HEK293 (cell line): ENCODE measurements at regions not wholly inside any gene's neighbourhood (a gene's known extent, or its start where the extent isn't known, plus 50 kb on each side); places are given as distances from the start of the nearest gene placed in this dataset.

Experiments used
- CTCF ChIA-PET: fragments of 350-600 bp; formaldehyde crosslinking; extraction: SDS; loops from one replicate; lab custom pipeline; 2021; ENCODE audit warnings: antibody characterized with exemption; lab: Yijun Ruan, JAX
- POLR2A ChIA-PET: fragments of 300-600 bp; formaldehyde crosslinking; extraction: SDS; loops from one replicate; lab custom pipeline; 2020; ENCODE audit warnings: antibody characterized with exemption, inconsistent platforms; lab: Yijun Ruan, JAX
- H3K27ac ChIP-seq: fragments of 200-500 bp; sonication (Bioruptor generic); 2 replicates; pipeline ENCODE4 v1.5.1; 2014; ENCODE audit warnings: low read depth, low read length, control low read depth, inconsistent platforms; ENCODE audit errors: extremely low read depth
- H3K36me3 ChIP-seq, 2 experiments: fragments of 200-500 bp in 1 of 2; sonication (Bioruptor generic) in 1 of 2; 1 replicate in 1 of 2; 2 replicates in 1 of 2; pipeline ENCODE4 v1.5.1; 2014 to 2017; ENCODE audit warnings: inconsistent platforms in 2 of 2, low read length in 2 of 2; ENCODE audit not compliant: control insufficient read depth in 2 of 2, insufficient read depth in 1 of 2
- H3K4me1 ChIP-seq: fragments of 200-500 bp; sonication (Bioruptor generic); 2 replicates; pipeline ENCODE4 v1.5.1; 2014; ENCODE audit warnings: mild to moderate bottlenecking, low read length, inconsistent platforms; ENCODE audit not compliant: control insufficient read depth, insufficient read depth
- H3K4me3 ChIP-seq: 2 replicates; pipeline ENCODE4 v1.5.1; 2011; ENCODE audit warnings: low read depth, mild to moderate bottlenecking, control low read depth, low read length, moderate library complexity
- H3K9me3 ChIP-seq: fragments of 200-500 bp; sonication (Bioruptor generic); 2 replicates; pipeline ENCODE4 v1.5.1; 2014; ENCODE audit warnings: low read depth, low read length, inconsistent platforms; ENCODE audit not compliant: control insufficient read depth, insufficient read depth
- GLI4 ChIP-seq: fragments of 450-650 bp; formaldehyde crosslinking; IDR thresholded peaks from 2 replicates; pipeline ENCODE4 v1.5.1; 2016; ENCODE audit warnings: missing biosample characterization, missing genetic modification characterization
- MZF1 ChIP-seq: fragments of 450-650 bp; formaldehyde crosslinking; IDR thresholded peaks from 2 replicates; pipeline ENCODE4 v1.5.1; 2017; ENCODE audit warnings: missing biosample characterization, missing genetic modification characterization, borderline replicate concordance
- OVOL3 ChIP-seq: fragments of 450-650 bp; formaldehyde crosslinking; IDR thresholded peaks from 2 replicates; pipeline ENCODE4 v1.5.1; 2016; ENCODE audit warnings: missing biosample characterization, missing genetic modification characterization
- SETDB1 ChIP-seq: IDR thresholded peaks from one replicate; pipeline ENCODE4 v1.6.1; 2017; ENCODE audit warnings: mild to moderate bottlenecking, low read length, moderate library complexity, mixed read lengths; ENCODE audit not compliant: insufficient read length
- TRIM28 ChIP-seq: IDR thresholded peaks from 2 replicates; pipeline ENCODE4 v1.6.1; 2011; ENCODE audit warnings: low read length, control low read depth, borderline replicate concordance
- ZBTB17 ChIP-seq: fragments of 450-650 bp; formaldehyde crosslinking; IDR thresholded peaks from 2 replicates; pipeline ENCODE4 v1.5.1; 2016; ENCODE audit warnings: missing biosample characterization, missing genetic modification characterization
- ZNF157 ChIP-seq: fragments of 450-650 bp; formaldehyde crosslinking; IDR thresholded peaks from 2 replicates; pipeline ENCODE4 v1.5.1; 2016; ENCODE audit warnings: missing biosample characterization, missing genetic modification characterization
- ZNF174 ChIP-seq: fragments of 450-650 bp; formaldehyde crosslinking; IDR thresholded peaks from 2 replicates; pipeline ENCODE4 v1.5.0; 2017; ENCODE audit warnings: missing biosample characterization, mild to moderate bottlenecking, missing genetic modification characterization
- ZNF266 ChIP-seq: fragments of 450-650 bp; formaldehyde crosslinking; IDR thresholded peaks from 2 replicates; pipeline ENCODE4 v1.5.1; 2016; ENCODE audit warnings: missing biosample characterization, missing genetic modification characterization, low read depth
- ZNF302 ChIP-seq: fragments of 450-650 bp; formaldehyde crosslinking; IDR thresholded peaks from 2 replicates; pipeline ENCODE4 v1.5.1; 2016; ENCODE audit warnings: missing biosample characterization, missing genetic modification characterization, low read depth
- TF ChIP-seq, protein P1 (sequence below): fragments of 450-650 bp; formaldehyde crosslinking; IDR thresholded peaks from 2 replicates; pipeline ENCODE4 v1.5.0; 2017; ENCODE audit warnings: missing biosample characterization, missing genetic modification characterization, borderline replicate concordance
- TF ChIP-seq, protein P2 (sequence below): fragments of 450-650 bp; formaldehyde crosslinking; IDR thresholded peaks from 2 replicates; pipeline ENCODE4 v1.5.1; 2016; ENCODE audit warnings: missing biosample characterization, missing genetic modification characterization
- TF ChIP-seq, protein P3 (sequence below): fragments of 450-650 bp; formaldehyde crosslinking; IDR thresholded peaks from 2 replicates; pipeline ENCODE4 v1.5.1; 2016; ENCODE audit warnings: missing biosample characterization, missing genetic modification characterization
- TF ChIP-seq, protein P4 (sequence below): fragments of 450-650 bp; formaldehyde crosslinking; IDR thresholded peaks from 2 replicates; pipeline ENCODE4 v1.5.1; 2016; ENCODE audit warnings: missing biosample characterization, missing genetic modification characterization

DNA sequence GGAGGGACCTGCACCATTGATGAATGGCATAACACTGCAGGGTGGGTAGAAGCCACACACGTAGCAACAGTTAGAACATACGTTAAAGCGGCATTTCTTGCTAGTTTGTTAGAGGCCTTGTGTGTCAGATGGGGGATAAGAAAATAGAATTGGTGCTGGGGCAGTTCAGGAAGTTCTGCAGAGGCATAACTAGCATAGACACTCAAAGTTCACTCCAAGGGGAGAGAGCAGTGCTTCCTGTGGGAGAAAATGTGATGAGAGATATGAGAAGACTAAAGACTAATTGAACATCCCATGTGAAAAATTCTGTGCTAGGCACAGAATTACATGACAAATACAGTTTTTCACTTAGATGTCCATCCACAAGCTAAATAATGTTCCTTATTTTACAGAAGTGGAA lies 327.1 kb downstream of the ZNF621 start:
- Histone ChIP-seq H3K36me3 (no peaks in the 10 kb centered on the region), H3K4me1 (no peaks in the 10 kb centered on the region), H3K27ac (no peak overlapping the region), H3K9me3 (no peaks in the 10 kb centered on the region), H3K4me3 (no peak overlapping the region)
- ChIA-PET CTCF (no interaction called here), POLR2A (no interaction called here)
- TF ChIP-seq, protein P1, sequence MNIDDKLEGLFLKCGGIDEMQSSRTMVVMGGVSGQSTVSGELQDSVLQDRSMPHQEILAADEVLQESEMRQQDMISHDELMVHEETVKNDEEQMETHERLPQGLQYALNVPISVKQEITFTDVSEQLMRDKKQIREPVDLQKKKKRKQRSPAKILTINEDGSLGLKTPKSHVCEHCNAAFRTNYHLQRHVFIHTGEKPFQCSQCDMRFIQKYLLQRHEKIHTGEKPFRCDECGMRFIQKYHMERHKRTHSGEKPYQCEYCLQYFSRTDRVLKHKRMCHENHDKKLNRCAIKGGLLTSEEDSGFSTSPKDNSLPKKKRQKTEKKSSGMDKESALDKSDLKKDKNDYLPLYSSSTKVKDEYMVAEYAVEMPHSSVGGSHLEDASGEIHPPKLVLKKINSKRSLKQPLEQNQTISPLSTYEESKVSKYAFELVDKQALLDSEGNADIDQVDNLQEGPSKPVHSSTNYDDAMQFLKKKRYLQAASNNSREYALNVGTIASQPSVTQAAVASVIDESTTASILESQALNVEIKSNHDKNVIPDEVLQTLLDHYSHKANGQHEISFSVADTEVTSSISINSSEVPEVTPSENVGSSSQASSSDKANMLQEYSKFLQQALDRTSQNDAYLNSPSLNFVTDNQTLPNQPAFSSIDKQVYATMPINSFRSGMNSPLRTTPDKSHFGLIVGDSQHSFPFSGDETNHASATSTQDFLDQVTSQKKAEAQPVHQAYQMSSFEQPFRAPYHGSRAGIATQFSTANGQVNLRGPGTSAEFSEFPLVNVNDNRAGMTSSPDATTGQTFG, result no peak
- no peak for TF ChIP-seq GLI4 (tag by site-specific recombination)
- no peak for TF ChIP-seq ZNF266 (tag by site-specific recombination)
- no peak for TF ChIP-seq ZNF174 (tag by site-specific recombination)
- TF ChIP-seq OVOL3, result no peak
- TF ChIP-seq, protein P2, sequence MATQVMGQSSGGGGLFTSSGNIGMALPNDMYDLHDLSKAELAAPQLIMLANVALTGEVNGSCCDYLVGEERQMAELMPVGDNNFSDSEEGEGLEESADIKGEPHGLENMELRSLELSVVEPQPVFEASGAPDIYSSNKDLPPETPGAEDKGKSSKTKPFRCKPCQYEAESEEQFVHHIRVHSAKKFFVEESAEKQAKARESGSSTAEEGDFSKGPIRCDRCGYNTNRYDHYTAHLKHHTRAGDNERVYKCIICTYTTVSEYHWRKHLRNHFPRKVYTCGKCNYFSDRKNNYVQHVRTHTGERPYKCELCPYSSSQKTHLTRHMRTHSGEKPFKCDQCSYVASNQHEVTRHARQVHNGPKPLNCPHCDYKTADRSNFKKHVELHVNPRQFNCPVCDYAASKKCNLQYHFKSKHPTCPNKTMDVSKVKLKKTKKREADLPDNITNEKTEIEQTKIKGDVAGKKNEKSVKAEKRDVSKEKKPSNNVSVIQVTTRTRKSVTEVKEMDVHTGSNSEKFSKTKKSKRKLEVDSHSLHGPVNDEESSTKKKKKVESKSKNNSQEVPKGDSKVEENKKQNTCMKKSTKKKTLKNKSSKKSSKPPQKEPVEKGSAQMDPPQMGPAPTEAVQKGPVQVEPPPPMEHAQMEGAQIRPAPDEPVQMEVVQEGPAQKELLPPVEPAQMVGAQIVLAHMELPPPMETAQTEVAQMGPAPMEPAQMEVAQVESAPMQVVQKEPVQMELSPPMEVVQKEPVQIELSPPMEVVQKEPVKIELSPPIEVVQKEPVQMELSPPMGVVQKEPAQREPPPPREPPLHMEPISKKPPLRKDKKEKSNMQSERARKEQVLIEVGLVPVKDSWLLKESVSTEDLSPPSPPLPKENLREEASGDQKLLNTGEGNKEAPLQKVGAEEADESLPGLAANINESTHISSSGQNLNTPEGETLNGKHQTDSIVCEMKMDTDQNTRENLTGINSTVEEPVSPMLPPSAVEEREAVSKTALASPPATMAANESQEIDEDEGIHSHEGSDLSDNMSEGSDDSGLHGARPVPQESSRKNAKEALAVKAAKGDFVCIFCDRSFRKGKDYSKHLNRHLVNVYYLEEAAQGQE (tag by site-specific recombination), result no peak
- TF ChIP-seq, protein P3, sequence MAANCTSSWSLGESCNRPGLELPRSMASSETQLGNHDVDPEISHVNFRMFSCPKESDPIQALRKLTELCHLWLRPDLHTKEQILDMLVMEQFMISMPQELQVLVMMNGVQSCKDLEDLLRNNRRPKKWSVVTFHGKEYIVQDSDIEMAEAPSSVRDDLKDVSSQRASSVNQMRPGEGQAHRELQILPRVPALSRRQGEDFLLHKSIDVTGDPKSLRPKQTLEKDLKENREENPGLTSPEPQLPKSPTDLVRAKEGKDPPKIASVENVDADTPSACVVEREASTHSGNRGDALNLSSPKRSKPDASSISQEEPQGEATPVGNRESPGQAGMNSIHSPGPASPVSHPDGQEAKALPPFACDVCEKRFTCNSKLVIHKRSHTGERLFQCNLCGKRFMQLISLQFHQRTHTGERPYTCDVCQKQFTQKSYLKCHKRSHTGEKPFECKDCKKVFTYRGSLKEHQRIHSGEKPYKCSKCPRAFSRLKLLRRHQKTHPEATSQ (tag by site-specific recombination), result no peak
- no peak for TF ChIP-seq TRIM28
- no peak for TF ChIP-seq ZNF157 (tag by site-specific recombination)
- TF ChIP-seq SETDB1, result no peak

DNA sequence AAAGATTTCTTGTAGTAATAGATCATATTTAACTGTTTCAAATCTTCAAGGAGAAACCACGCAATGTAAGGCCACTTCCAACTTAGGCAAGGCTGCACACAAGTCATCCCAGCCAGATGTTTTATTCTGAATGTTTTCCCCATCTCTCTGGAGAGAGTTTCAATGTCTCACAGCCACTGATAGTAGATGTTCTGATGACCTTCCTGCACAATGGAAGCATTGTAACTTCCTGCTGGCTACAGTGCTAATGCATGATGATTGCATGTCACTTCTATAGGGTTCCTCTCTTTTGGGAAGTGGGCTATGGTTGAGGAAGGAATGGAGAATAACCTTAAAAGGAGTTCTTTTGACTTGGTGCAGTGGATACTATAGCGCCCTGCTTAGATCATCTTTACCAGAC lies 328.0 kb downstream of the ZNF621 start:
- TF ChIP-seq MZF1 (tag by site-specific recombination) (no peak), ZBTB17 (tag by site-specific recombination) (no peak), ZNF302 (no peak), ZNF174 (tag by site-specific recombination) (no peak)
- TF ChIP-seq, protein P4, sequence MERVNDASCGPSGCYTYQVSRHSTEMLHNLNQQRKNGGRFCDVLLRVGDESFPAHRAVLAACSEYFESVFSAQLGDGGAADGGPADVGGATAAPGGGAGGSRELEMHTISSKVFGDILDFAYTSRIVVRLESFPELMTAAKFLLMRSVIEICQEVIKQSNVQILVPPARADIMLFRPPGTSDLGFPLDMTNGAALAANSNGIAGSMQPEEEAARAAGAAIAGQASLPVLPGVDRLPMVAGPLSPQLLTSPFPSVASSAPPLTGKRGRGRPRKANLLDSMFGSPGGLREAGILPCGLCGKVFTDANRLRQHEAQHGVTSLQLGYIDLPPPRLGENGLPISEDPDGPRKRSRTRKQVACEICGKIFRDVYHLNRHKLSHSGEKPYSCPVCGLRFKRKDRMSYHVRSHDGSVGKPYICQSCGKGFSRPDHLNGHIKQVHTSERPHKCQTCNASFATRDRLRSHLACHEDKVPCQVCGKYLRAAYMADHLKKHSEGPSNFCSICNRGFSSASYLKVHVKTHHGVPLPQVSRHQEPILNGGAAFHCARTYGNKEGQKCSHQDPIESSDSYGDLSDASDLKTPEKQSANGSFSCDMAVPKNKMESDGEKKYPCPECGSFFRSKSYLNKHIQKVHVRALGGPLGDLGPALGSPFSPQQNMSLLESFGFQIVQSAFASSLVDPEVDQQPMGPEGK, result no peak
- TF ChIP-seq, all 188 proteins: peak for 0
- no peak overlapping the region for H3K27ac ChIP-seq
- ChIA-PET CTCF (no interaction called here), POLR2A (no interaction called here)
- no peaks in the 10 kb centered on the region for H3K4me1 ChIP-seq
- H3K9me3 ChIP-seq, result no peaks in the 10 kb centered on the region
- no peaks in the 10 kb centered on the region for H3K36me3 ChIP-seq
- no peak overlapping the region for H3K4me3 ChIP-seq
